Testis (tissue), 2 donors: ENCODE measurements at regions not wholly inside any gene's neighbourhood (a gene's known extent, or its start where the extent isn't known, plus 50 kb on each side); places are given as distances from the start of the nearest gene placed in this dataset.

Source experiments
- DNase-seq: peaks from one replicate; pipeline ENCODE4 v3.0.0-alpha.2; 2019
- H3K27ac ChIP-seq, 2 donors: fragments of 200-600 bp; sonication (generic); one replicate each; pipeline ENCODE4 v1.5.1; 2019
- H3K27me3 ChIP-seq: fragments of 200-600 bp; sonication (generic); one replicate; pipeline ENCODE4 v1.5.1; 2019
- H3K36me3 ChIP-seq: fragments of 200-600 bp; sonication (generic); one replicate; pipeline ENCODE4 v1.5.1; 2017; ENCODE audit warnings: low read depth; ENCODE audit errors: missing control alignments
- H3K4me1 ChIP-seq: fragments of 200-600 bp; sonication (generic); one replicate; pipeline ENCODE4 v1.5.1; 2019
- H3K4me3 ChIP-seq, 2 donors: fragments of 200-600 bp; sonication (generic); one replicate each; pipeline ENCODE4 v1.5.1; 2017 to 2019
- H3K9me3 ChIP-seq: fragments of 200-600 bp; sonication (generic); one replicate; pipeline ENCODE4 v1.5.1; 2017
- POLR2A ChIP-seq: fragments of 450-650 bp; IDR thresholded peaks from one replicate; pipeline ENCODE4 v1.6.1; 2017; ENCODE audit warnings: antibody characterized with exemption, mild to moderate bottlenecking, moderate library complexity
- WGBS, 2 donors: methylation state at CpG; one replicate each; pipeline ENCODE4 v1.1.5; 2018; 5-methylcytosine and 5-hydroxymethylcytosine counted together
- intact Hi-C: fragments of 100-400 bp; cut with DNase I; formaldehyde crosslinking; loops from one replicate; pipeline ENCODE4 v1.15.1; 2023; ENCODE audit warnings: low total_unique reads
- TF ChIP-seq, protein P1 (sequence below), 3 experiments: fragments of 450-650 bp in 2 of 3; fragments of 200-600 bp in 1 of 3; sonication (generic) in 1 of 3; IDR thresholded peaks; one replicate each; pipeline ENCODE4 v1.5.1; 2016 to 2019; ENCODE audit warnings: antibody characterized with exemption in 3 of 3, mild to moderate bottlenecking in 2 of 3, moderate library complexity in 1 of 3

DNA sequence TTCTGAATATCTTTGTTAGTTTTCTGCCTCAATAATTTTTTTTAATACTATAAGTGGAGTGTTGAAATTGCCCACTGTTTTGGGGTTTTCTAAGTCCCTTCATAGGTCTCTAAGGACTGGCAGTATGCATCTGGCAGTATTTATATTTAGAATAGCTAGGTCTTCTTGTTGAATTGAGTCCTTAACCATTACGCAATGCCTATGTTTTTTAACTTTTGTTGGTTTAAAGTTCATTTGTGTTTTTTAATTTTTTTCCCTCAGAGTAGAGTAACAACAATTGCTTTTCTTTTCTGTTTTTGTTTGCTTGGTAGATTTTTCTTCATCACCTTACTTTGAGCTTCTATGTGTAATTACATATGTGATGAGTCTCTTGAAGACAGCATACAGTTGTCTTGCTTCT, 375.9 kb upstream of the EYS start:
- Histone ChIP-seq H3K27me3 (no peaks in the 10 kb centered on the region), H3K4me3 (no peak overlapping the region), H3K9me3 (no peaks in the 10 kb centered on the region), H3K36me3 (no peaks in the 10 kb centered on the region), H3K27ac (no peak overlapping the region), H3K4me1 (no peaks in the 10 kb centered on the region)
- WGBS, 2 donors: 92 to 97% methylated on average over 1 of the region's 1 CpG
- no peak for DNase-seq
- intact Hi-C loops: no loop called here
- TF ChIP-seq, protein P1, sequence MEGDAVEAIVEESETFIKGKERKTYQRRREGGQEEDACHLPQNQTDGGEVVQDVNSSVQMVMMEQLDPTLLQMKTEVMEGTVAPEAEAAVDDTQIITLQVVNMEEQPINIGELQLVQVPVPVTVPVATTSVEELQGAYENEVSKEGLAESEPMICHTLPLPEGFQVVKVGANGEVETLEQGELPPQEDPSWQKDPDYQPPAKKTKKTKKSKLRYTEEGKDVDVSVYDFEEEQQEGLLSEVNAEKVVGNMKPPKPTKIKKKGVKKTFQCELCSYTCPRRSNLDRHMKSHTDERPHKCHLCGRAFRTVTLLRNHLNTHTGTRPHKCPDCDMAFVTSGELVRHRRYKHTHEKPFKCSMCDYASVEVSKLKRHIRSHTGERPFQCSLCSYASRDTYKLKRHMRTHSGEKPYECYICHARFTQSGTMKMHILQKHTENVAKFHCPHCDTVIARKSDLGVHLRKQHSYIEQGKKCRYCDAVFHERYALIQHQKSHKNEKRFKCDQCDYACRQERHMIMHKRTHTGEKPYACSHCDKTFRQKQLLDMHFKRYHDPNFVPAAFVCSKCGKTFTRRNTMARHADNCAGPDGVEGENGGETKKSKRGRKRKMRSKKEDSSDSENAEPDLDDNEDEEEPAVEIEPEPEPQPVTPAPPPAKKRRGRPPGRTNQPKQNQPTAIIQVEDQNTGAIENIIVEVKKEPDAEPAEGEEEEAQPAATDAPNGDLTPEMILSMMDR (IDR thresholded peaks at IDR 0.05): no peak
- TF ChIP-seq POLR2A: no peak

DNA sequence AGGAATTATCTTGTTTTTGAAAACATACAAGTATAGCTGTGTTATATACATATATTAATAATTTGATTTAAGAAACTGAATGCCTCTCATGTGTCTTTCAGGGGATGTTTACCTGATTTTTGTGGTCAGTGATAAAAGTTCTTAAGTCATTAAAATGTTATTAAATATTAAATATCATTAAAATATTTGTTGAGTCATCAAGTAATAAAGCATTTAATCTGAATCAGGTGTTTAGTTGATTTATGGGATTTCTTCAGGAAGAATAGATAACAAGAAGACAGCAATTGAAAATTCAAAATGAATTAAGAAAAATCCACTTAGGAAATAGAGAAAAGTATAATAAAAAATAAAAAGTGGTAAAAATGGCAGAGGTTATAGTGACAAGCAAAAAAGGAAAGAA, 361.9 kb upstream of the EYS start:
- intact Hi-C loops: no loop called here

DNA sequence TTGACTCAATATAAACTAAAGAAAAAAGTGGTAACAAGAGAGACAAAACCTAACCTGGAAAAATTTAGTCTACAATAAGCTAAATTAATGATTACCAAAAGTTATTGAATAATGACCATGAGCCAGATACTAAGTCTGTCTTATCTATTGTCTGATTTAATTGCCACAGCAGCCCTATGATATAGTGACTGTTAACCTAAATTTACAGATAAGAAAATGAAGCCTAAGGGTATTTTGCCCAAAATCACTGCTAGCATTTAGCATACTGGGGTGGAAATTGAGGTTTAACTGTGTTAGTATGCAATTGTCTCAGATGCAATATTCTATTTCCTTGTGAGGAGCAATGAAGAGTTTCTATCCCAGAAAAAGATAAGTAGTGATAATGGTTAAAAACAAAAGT, 361.0 kb upstream of the EYS start:
- H3K4me1 ChIP-seq: no peaks in the 10 kb centered on the region
- TF ChIP-seq, protein P1 (IDR thresholded peaks at IDR 0.05): no peak
- no peak for TF ChIP-seq POLR2A
- no peaks in the 10 kb centered on the region for H3K36me3 ChIP-seq
- no peak overlapping the region for H3K27ac ChIP-seq
- H3K27me3 ChIP-seq: no peaks in the 10 kb centered on the region
- no peak for DNase-seq
- intact Hi-C loops: no loop called here
- no peak overlapping the region for H3K4me3 ChIP-seq
- no peaks in the 10 kb centered on the region for H3K9me3 ChIP-seq

More for the DNA sequence above, 361.9 kb upstream of the EYS start:
- Histone ChIP-seq H3K4me3 (no peak overlapping the region), H3K9me3 (no peaks in the 10 kb centered on the region), H3K27ac (no peak overlapping the region), H3K36me3 (no peaks in the 10 kb centered on the region), H3K4me1 (no peaks in the 10 kb centered on the region), H3K27me3 (no peaks in the 10 kb centered on the region)
- TF ChIP-seq, protein P1 (IDR thresholded peaks at IDR 0.05): no peak
- TF ChIP-seq POLR2A: no peak
- DNase-seq: no peak

DNA sequence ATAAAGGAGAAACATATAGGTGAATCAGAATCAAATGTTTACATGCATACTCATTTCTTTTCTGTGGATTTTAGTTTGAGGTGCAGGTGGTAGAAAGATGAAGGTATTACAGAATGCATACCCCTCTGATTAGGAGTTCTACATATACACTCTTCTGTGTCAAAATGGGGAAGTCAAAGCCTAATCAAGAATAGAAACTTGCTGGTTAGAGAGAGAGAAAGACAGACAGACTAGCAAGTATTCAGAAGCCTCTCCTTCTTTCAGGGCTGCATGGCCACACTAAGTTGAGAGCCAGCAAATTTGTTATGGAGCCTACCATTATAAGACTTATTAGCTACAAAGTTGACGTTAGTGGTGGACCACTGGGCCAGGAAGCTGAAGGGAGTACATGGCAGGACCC, 358.3 kb upstream of the EYS start:
- TF ChIP-seq POLR2A: no peak
- TF ChIP-seq, protein P1 (IDR thresholded peaks at IDR 0.05): no peak
- WGBS, 2 donors: 86 to 91% methylated on average over 1 of the region's 1 CpG
- Histone ChIP-seq H3K27me3 (no peaks in the 10 kb centered on the region), H3K36me3 (no peaks in the 10 kb centered on the region), H3K9me3 (no peaks in the 10 kb centered on the region), H3K4me1 (no peaks in the 10 kb centered on the region), H3K4me3 (no peak overlapping the region), H3K27ac (no peak overlapping the region)
- no peak for DNase-seq
- intact Hi-C loops: no loop called here

DNA sequence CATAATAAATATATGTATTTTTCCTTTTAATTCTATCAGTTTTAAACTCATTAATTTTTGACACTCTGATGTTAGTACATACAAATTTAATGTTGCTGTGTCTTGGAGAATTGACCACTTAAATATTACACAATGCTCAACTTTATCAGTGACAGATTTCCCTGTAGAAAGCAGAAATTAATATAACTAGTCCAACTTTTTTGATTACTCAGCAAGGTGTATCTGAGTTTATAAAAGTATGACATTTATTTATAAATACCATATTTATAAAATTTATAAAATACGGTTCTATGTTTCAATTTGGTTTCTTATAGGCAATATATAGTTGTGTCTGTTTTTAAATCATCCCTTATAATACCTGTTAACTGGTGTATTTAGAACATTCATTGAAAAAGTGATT, 350.0 kb upstream of the EYS start:
- Histone ChIP-seq H3K4me3 (no peak overlapping the region), H3K36me3 (no peaks in the 10 kb centered on the region), H3K4me1 (no peaks in the 10 kb centered on the region), H3K27ac (no peak overlapping the region), H3K9me3 (no peaks in the 10 kb centered on the region), H3K27me3 (no peaks in the 10 kb centered on the region)
- intact Hi-C loops: no loop called here
- no peak for DNase-seq
- 89 to 93% methylated on average over 1 of the region's 1 CpG for WGBS, 2 donors
- TF ChIP-seq, protein P1 (IDR thresholded peaks at IDR 0.05): no peak
- no peak for TF ChIP-seq POLR2A
